Sigmoid colon (tissue), 3 donors: ENCODE measurements at regions not wholly inside any gene's neighbourhood (a gene's known extent, or its start where the extent isn't known, plus 50 kb on each side); places are given as distances from the start of the nearest gene placed in this dataset.

Source experiments
- POLR2A ChIP-seq, 2 donors: fragments of 450-650 bp; IDR thresholded peaks; one replicate each; pipeline ENCODE4 v1.6.1; 2016; ENCODE audit warnings: antibody characterized with exemption in 2 of 2, mild to moderate bottlenecking in 2 of 2, moderate library complexity in 2 of 2
- TF ChIP-seq, protein P1 (sequence below), 4 experiments: fragments of 450-650 bp in 3 of 4; fragments of 200-600 bp in 1 of 4; IDR thresholded peaks; one replicate each; pipeline ENCODE4 v1.5.1; 2016 to 2019; ENCODE audit warnings: antibody characterized with exemption in 4 of 4, mild to moderate bottlenecking in 3 of 4, moderate library complexity in 2 of 4

DNA sequence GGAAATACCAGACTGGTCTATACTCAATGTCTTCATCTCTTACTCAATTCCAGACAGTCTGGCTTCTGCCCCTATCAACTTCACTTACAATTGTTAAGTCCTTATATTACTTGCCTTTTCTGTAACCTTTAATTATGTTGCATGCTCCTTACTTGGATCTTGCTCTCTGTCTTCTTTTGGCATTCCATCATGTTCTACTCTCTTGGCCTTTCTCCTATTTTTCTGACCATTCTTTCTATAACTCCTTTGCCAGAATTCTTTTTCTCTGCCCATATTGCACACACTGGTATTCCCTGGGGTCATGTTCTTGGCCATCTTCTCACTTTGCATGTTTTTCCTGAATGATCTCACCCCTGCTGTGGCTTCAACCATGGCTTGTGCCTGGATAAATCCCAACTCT lies 209.8 kb upstream of the ZNF462 start:
- TF ChIP-seq, protein P1, sequence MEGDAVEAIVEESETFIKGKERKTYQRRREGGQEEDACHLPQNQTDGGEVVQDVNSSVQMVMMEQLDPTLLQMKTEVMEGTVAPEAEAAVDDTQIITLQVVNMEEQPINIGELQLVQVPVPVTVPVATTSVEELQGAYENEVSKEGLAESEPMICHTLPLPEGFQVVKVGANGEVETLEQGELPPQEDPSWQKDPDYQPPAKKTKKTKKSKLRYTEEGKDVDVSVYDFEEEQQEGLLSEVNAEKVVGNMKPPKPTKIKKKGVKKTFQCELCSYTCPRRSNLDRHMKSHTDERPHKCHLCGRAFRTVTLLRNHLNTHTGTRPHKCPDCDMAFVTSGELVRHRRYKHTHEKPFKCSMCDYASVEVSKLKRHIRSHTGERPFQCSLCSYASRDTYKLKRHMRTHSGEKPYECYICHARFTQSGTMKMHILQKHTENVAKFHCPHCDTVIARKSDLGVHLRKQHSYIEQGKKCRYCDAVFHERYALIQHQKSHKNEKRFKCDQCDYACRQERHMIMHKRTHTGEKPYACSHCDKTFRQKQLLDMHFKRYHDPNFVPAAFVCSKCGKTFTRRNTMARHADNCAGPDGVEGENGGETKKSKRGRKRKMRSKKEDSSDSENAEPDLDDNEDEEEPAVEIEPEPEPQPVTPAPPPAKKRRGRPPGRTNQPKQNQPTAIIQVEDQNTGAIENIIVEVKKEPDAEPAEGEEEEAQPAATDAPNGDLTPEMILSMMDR (IDR thresholded peaks at IDR 0.05) = no peak
- TF ChIP-seq POLR2A (IDR thresholded peaks at IDR 0.05) = no peak
